ENCODE measurements at regions not wholly inside any gene's neighbourhood (a gene's known extent, or its start where the extent isn't known, plus 50 kb on each side); places are given as distances from the start of the nearest gene placed in this dataset.

- ATAC-seq (no peak), DNase-seq (no peak)
- H3K4me1 ChIP-seq: peaks cover 0 to 13% (median 0%) of the 10 kb centered on the region in 9 donors
- H3K27me3 ChIP-seq: no peaks in the 10 kb centered on the region
- H3K27ac ChIP-seq: no peak overlapping the region
- 72 to 76% methylated on average over 6 of the region's 6 CpGs for WGBS, 2 donors
- no peaks in the 10 kb centered on the region for H3K9me3 ChIP-seq
- intact Hi-C loops (cut with DNase I): no loop called here
- no peak for TF ChIP-seq CTCF (IDR thresholded peaks at IDR 0.05)
- H3K4me3 ChIP-seq: no peak overlapping the region
- no peaks in the 10 kb centered on the region for H3K36me3 ChIP-seq
Observed at GRCh38 chr4:138891631-138892031, 124.0 kb upstream of the NOCT start.

GRCh38 chr4:138890891-138891570 lies 124.5 kb upstream of the NOCT start:
- peaks cover 0 to 13% (median 0%) of the 10 kb centered on the region in 9 donors for H3K4me1 ChIP-seq
- ATAC-seq (no peak), DNase-seq (no peak)
- no peak overlapping the region for H3K27ac ChIP-seq
- intact Hi-C loops (cut with DNase I): no loop called here
- H3K36me3 ChIP-seq: no peaks in the 10 kb centered on the region
- H3K27me3 ChIP-seq: no peaks in the 10 kb centered on the region
- H3K9me3 ChIP-seq: no peaks in the 10 kb centered on the region
- TF ChIP-seq CTCF (IDR thresholded peaks at IDR 0.05): no peak
- WGBS, 2 donors: 51 to 67% methylated on average over 14 of the region's 14 CpGs
- H3K4me3 ChIP-seq: no peak overlapping the region

GRCh38 chr4:138889216-138889615 lies 126.4 kb upstream of the NOCT start:
- intact Hi-C loops (cut with DNase I): no loop called here

GRCh38 chr4:138887741-138888140 lies 127.8 kb upstream of the NOCT start:
- H3K9me3 ChIP-seq: no peaks in the 10 kb centered on the region
- intact Hi-C loops (cut with DNase I): no loop called here
- no peak for ATAC-seq
- H3K27ac ChIP-seq: no peak overlapping the region
- TF ChIP-seq CTCF (IDR thresholded peaks at IDR 0.05): no peak
- peaks cover 0 to 13% (median 0%) of the 10 kb centered on the region in 9 donors for H3K4me1 ChIP-seq
- DNase-seq: no peak
- H3K27me3 ChIP-seq: no peaks in the 10 kb centered on the region
- 96 to 99% methylated on average over 6 of the region's 6 CpGs for WGBS, 2 donors
- H3K36me3 ChIP-seq: no peaks in the 10 kb centered on the region
- no peak overlapping the region for H3K4me3 ChIP-seq

More at GRCh38 chr4:138889216-138889615, 126.4 kb upstream of the NOCT start:
- no peaks in the 10 kb centered on the region for H3K36me3 ChIP-seq
- 69 to 83% methylated on average over 3 of the region's 3 CpGs for WGBS, 2 donors
- H3K4me1 ChIP-seq: peaks cover 0 to 13% (median 0%) of the 10 kb centered on the region in 9 donors
- TF ChIP-seq CTCF (IDR thresholded peaks at IDR 0.05): no peak
- no peak overlapping the region for H3K4me3 ChIP-seq
- no peaks in the 10 kb centered on the region for H3K9me3 ChIP-seq
- DNase-seq (no peak), ATAC-seq (no peak)
- no peaks in the 10 kb centered on the region for H3K27me3 ChIP-seq
- H3K27ac ChIP-seq: no peak overlapping the region

Data from heart right ventricle (tissue), 16 donors.